DMS 273 treated with DMSO at 0.1 percent for 48 hours (cell line): ENCODE measurements at regions not wholly inside any gene's neighbourhood (a gene's known extent, or its start where the extent isn't known, plus 50 kb on each side); places are given as distances from the start of the nearest gene placed in this dataset.
"Not testable (repeated sequence)": the region's sequence is repeated elsewhere in the genome, so short reads cannot be mapped to it uniquely, and the experiment has no call there.

Experiments
- DNase-seq: peaks from one replicate; lab custom pipeline; 2025; lab: John Stamatoyannopoulos, UW

DNA sequence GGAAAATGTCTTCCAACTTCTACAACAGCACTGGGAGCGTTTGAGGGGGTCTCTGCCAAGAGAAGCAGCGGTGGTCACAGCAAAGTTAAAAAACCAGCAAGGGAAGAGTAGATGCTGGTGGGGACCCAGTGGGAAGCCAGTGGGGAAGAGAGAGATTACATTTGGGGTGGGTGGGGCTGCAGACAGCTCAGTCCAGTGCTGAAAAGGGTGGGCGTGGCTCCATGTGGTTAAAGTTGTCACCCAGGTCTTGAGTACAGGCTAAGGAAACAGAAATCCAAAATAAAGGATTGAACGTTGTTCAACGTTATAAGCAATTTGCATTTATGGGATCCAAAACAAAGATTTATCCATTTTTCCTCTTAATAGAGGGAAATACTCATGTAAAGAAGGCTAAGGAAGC is 106.3 kb upstream of the LY86 start:
- DNase-seq = no peak

DNA sequence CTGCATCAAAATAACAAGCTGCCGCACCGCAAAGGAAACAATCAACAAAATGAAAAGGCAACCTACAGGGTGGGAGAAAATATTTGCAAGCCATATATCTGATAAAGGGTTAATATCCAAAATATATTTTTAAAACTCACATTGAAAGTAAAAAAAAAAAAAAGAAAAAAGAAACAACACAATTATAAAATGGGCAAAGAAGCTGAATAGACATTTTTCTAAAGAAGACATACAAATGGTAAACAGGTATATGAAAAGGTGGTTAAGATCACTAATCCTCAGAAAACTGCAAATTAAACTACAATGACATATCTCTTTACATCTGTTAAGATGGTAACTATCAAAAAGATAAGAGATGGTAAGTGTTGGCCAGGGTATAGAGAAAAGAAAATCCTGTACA is 105.4 kb upstream of the LY86 start:
- no peak for DNase-seq

DNA sequence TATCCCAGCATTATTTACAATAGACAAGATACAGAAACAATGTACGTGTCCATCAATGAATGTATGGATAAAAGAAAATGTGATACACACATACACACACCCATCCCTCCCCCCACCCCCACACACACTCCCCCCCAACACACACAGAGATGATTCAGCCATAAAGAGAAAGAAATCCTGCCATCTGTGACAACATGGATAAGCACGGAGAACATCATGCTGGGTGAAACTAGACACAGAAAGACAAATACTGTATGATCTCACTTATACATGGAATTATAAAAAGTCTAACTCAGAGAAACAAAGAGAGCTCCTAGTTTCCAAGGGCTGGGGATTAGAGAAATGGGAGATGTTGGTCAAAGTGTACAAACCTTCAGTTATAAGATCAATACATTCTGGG is 104.8 kb upstream of the LY86 start:
- DNase-seq = no peak

DNA sequence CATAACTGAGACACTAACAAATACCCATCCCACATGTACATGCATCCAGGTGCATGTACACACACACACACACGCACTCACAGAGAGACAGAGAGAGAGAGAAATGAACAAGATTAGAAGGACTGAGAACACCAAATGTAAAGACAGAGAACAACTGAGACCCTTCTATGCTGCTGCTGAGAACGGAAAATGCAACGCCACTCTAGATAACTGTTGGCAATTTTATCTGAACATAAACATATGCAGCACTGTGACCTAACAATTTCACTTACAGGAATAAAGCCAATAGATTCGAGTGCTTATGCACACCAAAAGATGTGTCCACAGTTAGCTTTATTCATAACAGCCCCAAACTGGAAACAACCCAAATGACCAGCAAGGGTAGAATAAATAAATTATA is 103.8 kb upstream of the LY86 start:
- no peak for DNase-seq

DNA sequence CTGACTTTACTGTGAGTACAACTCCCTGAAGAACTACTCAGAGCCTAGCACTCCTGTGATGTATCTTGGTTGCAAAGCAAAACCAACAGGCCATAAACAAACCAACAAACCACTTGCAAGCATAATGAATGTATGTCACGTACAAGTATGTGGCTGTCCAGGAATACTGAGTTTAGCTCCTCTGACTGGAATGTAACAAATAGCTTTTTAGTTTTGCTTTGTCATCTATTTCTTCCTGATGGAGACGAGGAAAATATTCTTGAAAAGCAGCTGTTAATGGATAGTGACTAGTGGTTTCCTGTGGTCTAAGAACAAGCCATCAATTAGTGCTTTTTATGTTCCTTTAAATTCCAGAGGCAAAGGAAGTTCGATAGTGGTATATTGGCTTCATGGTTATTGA is 101.9 kb upstream of the LY86 start:
- DNase-seq = no peak

DNA sequence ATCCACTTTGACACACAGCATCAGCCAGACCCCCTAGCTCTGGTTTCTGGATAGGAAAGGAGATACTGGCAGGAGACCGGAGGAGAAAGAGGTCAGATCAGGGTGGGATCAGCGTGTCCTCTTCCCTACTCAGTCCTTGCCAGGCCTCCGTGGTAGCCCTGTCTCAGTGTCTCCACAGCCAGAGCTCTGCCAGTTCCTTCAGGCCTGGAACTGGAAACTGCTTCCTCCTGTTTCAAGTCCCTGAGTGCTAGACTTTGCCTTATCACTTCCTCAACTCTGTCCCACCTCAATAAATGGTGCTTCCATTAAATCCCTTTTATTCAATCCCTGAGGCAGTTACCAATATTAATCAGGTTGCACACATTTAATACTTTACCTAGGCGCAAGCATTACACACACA is 96.8 kb upstream of the LY86 start:
- DNase-seq = no peak

DNA sequence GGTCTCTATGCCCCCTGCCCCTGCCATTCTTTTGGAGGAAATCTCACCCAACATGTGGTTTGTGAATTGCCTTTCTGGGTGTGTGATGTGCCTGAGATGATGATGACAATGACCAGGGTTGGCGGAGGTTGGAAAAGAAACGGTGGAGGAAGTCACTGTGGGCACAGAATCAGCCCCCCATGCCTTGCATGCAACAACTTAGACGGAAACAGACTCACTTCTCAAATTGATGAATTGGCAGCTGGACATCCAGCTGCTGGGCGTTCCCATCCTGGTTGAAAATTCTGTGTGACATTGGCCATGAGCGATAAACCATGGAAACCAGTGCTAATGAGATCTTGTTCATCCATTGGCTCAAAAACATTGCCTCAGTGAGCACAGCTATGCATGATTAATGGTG is 95.8 kb upstream of the LY86 start:
- DNase-seq = no peak

DNA sequence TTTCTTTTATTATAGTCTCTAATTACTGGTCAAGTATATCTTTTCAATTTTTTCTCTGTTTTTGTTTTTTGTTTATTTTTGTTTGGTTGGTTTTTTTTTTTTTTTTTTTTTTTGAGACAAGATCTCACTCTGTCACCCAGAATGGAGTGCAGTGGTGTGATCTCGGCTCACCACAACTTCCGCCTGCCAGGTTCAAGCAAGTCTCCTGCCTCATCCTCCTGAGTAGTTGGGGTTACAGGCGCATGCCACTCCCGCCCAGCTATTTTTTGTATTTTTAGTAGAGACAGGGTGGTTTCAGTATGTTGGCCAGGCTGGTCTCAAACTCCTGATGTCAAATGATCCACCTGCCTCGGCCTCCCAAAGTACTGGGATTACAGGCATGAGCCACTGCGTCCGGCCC is 94.4 kb upstream of the LY86 start:
- DNase-seq = not testable (repeated sequence)

DNA sequence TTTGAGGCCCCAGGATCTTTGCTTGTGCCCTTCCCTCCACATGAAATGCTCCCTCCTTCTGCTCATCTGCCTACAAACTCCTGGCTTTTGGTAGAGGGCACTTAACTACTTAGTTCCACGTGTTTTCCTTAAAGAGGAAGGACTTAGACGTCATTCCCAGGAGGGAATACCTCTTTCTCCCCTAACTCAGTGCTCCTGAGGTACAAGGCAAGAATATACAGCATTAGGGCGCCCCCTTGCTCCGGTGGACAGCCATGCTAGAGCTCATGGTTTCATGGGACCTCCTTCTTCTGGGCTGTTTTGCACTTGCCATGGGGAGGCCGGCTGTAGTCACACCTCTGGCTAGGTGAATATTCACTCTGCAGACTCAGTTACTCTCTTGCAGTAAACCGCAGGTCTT is 93.8 kb upstream of the LY86 start:
- DNase-seq = peak; percentile 33

DNA sequence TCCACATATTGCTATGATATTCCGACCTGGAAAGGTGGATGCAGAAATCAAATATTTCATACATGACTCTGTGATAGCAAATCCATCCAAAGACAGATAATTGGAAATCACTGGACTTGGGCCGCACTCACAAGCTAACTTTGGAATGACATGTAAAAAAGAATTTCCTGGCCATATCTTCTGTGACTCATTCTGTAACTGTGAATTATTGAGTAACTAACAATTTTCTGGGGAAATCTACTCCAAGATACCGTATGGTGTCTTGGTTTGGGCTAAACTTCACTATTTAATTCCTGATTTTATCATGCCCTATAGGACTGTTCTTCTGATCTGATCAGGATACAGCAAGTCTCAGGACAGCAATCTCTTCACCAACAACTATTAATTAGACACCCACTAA is 92.7 kb upstream of the LY86 start:
- no peak for DNase-seq

DNA sequence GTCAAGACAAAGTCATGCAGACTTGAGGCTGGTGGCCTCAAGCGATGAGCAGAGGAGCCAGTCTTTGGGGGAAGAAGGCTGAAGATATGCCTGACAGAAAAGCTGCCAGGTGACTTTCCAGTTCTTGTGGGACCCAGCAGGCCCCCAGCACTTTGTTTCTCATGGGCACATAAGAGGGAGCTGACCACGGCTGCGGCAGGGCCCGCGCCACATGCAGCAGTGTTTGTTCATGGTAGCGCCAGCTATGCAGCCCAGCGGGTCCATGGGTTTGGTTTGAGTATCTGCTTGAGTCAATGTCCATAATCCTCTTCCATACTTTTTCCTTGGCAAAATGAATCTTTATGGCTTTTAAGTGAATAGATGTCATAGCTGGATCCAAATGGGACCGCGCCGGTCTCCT is 91.0 kb upstream of the LY86 start:
- no peak for DNase-seq

DNA sequence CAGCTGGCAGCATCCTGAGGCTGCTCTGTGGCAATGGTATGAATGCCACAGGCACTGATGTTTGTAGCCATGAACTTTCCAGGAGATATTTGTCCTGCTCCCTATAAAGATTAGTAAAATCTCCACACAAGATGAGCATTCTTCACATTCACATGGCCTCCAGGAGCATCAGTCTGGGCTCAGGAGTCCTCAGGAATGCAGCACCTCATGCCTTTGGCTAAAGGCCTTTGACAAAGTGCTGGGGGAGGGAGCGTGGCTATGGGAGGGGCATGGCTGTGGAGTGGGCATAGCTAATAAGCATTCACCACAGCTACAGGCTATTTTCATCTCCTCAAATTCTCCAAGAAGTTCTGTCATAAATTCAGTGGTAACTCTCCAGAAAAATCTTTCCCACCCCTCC is 90.5 kb upstream of the LY86 start:
- no peak for DNase-seq

DNA sequence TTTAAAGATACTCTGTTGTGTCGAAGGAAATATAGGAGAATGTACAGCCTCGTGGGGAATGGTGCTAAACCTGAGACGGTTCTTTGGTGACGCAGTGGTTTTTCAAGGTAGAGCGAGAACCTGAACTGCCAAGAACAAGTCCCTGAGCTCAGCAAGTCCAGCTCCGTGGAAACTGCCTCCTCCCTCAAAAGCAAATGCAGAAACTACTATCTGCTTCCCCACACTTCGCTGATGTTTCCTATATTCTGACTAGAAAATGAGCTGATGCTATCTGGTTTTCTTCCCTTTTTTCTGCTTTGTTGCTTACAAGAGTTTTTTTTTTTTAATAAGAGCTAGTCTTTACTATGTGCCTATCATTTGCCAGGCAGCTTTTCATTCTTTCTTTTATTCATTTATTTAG is 85.3 kb upstream of the LY86 start:
- no peak for DNase-seq

DNA sequence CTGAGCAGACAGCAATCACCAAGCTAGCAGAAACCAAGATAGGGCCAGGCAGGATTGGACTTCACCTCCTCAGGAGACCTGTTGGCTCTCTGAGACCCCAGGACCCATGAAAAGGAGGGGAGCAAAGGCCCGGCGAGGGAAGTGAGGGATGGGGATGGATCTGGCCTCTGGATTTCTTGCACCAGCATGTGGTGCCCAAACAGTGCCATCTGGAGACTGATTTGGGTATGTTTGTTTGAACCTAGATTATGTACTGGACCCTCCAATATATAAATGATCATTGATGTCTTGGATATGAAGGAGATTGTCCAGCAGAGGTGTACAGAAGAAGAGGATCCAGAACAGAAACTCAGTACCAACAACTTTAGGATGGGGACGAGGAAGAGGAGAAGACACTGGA is 83.4 kb upstream of the LY86 start:
- DNase-seq = no peak

DNA sequence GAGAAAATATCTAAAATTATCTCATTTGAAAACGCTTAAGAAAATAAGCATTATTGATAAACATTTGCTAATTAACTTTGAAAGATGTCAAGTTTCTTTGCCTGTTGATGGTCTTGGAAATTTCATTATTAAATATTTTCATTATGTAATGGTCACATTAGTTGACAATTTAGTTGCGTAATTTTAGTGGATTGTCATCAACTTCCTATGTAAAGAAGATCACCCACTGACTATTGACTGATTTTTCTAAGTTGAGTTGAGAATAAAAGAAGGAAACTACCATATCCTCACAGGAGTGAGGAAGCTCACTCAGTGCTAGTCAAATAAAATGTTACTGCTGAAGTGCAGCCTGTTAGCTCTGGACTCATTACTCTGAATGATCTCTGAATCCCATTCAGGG is 79.9 kb upstream of the LY86 start:
- DNase-seq = no peak

DNA sequence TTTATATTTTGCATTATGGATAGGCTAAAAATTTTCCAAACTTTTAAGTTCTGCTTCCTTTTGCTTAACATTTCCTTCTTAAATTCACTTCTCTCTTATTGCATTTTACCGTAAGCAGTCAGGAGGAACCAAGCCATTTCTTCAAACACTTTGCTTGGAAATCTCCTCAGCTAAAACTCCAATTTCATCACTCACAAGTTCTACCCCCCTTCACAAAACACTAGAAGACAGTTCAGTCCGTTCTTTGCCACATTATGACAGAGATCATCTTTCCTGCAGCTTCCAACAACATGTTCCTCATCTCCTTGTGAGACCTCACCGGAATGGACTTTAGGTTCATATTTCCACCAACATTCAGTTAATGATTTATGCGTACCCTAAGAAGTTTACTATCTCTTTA is 79.2 kb upstream of the LY86 start:
- DNase-seq = no peak

DNA sequence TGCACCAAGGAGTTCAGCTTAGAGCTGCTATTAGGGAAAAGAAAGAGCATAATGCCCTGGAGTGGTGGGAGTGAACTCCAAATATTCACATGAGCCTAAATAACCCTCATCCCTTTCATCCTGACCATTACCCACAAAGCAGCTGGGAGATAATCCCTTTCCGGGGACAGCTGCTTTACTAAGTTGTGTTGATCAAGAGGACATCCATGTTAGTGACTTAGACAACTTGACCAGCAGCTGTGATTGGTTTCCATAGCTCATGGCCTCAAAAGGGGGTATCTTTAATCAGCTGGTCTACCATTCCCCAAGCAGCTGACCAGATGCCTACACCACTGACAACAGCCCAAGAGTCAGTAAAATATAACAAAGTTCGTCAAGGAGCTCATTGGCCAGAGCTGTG is 75.8 kb upstream of the LY86 start:
- no peak for DNase-seq

DNA sequence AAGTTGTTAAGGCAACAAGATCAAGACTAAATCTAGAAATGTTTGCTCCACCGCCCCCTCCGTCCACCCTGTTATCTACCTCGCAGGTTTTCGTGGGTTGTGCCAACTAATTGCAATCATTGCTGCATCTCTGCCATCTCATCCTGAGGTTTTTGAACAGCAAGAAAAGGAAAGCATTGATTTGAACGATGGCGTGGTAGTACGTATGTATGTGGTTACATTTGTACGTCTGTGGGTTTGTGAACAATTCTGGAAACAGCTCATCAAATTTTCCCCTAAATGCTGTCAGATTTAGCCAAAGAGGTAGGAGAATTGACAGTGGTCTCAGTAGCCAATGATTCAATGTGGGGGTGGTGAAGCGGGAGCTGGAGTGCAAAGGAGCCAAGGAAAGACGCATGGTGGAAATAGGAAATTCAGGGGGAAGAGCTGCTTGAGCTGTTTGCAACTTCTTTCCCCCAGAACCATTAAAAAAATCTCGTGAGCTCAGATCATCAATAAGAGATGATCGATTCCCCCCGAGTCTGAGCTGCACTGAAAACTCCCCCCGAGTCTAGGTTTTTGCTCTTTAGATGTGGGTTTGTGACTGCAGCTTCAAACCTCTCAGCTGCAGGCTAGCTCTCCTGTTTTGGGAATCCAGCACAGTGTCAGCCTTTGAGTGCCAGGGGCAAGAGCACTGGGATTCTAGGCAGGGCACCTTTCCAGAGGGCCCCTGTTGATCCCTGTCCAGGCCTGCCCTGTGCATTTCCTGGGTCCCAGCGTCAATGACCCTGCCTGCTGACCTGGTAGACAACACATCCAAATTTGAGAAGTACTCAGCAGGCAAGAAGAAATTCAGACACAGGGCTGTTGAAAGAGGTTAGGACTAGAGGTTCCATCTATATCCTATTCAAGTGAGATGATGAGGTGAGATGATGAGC is 72.6 kb upstream of the LY86 start:
- no peak for DNase-seq

DNA sequence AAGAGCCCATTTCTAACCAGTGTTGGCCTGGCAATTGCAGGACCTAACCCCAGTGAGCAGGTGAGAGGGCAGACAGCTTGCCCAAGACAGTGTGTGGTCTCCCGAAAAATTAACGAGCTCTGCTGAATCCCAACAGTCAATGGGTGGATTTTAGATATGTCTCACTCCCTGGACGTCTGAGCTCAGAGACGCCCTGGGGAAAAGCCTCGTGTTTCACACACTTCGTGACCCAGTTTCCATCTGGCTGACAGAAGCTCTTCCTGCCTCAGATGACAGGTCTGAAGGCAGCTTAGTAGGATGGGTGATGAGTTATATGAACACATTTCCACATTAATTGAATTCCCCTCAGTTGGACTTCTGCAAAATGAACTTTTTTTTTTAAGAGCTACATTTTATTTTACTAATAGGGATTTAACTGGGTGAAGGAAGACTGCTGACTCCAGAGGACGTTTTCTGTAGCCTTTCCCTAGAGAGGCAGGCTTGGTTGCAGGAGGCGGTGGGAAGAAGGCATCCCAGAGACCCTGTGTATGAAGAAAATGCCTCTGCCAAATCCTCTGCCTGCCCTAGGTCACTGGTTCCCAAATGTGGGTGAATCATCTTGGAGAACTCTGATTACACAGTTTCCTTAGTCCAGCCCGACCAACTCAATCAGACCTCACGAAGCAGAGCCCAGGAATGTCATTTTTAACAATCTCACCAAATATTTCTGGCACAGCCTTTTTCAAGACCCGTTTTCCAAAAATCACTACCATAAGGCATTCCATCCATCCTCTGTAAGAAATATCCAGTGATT is 71.7 kb upstream of the LY86 start:
- no peak for DNase-seq

DNA sequence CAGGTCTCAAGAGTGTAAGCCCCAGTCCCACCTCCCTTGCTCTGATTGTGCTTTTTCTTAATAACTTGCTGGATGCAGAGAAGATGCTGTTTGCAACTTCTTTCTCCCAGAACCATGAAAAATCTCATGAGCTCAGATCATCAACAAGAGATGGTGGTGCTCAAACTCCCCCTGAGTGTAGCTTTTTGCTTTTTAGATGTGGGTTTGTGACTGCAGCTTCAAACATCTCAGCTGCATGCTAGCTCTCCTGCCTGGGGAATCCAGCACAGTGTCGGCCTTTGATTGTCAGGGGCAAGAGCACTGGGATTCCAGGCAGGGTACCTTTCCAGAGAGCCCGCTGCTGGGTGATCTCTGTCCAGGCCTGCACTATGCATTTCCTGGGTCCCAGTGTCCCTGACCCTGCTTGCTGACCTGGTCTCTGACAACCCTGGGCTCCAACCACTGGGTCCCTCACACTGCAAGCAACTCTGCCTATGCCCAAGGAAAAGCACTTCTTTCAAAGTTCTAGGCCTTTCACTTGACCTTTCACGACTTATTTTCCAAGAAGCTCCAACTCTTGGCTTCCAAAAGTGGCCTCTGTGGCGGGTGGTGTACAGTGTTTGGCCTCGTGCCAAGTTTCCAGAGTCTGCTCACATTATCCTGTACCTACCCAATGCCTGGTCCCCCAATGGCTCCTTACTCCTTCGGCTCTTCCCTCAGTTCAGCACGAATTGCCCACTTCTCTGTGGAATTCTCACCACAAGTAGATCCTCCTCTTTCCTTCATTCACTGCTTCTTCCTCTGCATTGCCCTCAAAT is 69.7 kb upstream of the LY86 start:
- no peak for DNase-seq

DNA sequence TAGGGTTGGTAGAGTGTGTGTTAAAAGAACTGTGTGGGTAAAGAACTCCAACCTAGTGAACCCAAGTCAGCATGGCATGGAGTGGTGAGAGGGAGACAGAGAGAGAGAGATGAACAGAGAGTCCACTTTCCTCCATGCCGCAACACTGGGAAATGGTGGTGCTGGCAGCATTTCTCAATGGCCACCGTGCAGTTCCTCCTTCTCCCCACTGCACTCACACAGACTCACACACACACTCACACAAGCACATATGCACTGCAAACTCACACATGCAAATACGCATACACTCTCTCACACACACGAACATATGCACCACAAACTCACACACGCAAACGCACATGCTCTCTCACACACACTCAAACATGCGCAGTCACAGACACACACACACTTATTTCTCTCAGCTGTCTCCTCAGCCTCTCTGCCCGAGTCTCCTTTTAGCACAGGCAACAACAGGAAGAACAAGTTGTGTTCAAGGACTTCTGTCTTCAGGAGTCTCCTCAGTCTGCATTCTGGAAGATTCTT is 66.5 kb upstream of the LY86 start:
- no peak for DNase-seq

DNA sequence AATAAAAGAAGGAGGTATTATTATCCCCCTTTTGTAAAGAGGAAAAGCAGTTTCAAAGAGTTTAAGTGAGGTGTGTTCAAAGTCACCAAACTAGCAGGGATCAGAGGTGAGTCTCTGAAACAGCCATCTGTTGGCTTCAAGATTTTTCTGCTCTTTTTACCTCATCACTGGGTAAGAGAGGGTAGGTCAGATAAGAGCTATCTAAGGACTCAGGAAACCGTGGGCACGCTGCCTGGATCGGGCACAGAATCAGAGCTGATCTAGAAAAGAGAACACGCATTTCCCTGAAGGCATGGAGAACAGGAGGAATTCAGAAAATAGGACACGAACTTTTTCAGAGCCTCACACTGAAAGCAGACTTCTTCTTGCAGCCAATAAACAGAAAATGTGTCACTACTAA is 65.8 kb upstream of the LY86 start:
- DNase-seq = no peak
